Osteoblast (primary cell): ENCODE measurements at regions not wholly inside any gene's neighbourhood (a gene's known extent, or its start where the extent isn't known, plus 50 kb on each side); places are given as distances from the start of the nearest gene placed in this dataset.

ENCODE experiments used
- DNase-seq: peaks from one replicate; pipeline ENCODE4 v3.0.0; 2011; ENCODE audit warnings: low spot score, mixed read lengths; ENCODE audit not compliant: insufficient read length; ENCODE audit errors: missing footprints
- H2AFZ ChIP-seq: 2 replicates; pipeline ENCODE4 v1.6.0; 2011; ENCODE audit warnings: mild to moderate bottlenecking, low read length
- H3K27ac ChIP-seq: 2 replicates; pipeline ENCODE4 v1.5.1; 2011; ENCODE audit warnings: mild to moderate bottlenecking, low read depth, low read length, moderate library complexity
- H3K27me3 ChIP-seq: 2 replicates; pipeline ENCODE4 v1.6.0; 2012; ENCODE audit warnings: mild to moderate bottlenecking, control low read depth, inconsistent platforms, low read length, moderate library complexity; ENCODE audit not compliant: insufficient read depth
- H3K36me3 ChIP-seq: 2 replicates; pipeline ENCODE4 v1.5.1; 2011; ENCODE audit warnings: mild to moderate bottlenecking, low read length, control low read depth, moderate library complexity; ENCODE audit not compliant: insufficient read depth
- H3K4me1 ChIP-seq: 2 replicates; pipeline ENCODE4 v1.5.1; 2011; ENCODE audit warnings: mild to moderate bottlenecking, low read length, control low read depth, moderate library complexity; ENCODE audit not compliant: insufficient read depth
- H3K4me2 ChIP-seq: 2 replicates; pipeline ENCODE4 v1.6.0; 2011; ENCODE audit warnings: mild to moderate bottlenecking, low read length; ENCODE audit not compliant: insufficient read depth
- H3K4me3 ChIP-seq: fragments of 200-600 bp; sonication (generic); 3 replicates; pipeline ENCODE4 v1.5.1; 2012; ENCODE audit warnings: mild to moderate bottlenecking, low read length, inconsistent platforms; ENCODE audit not compliant: insufficient read depth
- H3K79me2 ChIP-seq: 2 replicates; pipeline ENCODE4 v1.6.0; 2012; ENCODE audit warnings: mild to moderate bottlenecking, low read length, control low read depth, inconsistent platforms; ENCODE audit not compliant: insufficient read depth
- H3K9me3 ChIP-seq: 2 replicates; pipeline ENCODE4 v1.5.1; 2011; ENCODE audit warnings: low read depth, low read length, control low read depth
- H4K20me1 ChIP-seq: 2 replicates; pipeline ENCODE4 v1.6.0; 2012; ENCODE audit warnings: mild to moderate bottlenecking, low read length, control low read depth; ENCODE audit not compliant: insufficient read depth
- CTCF ChIP-seq: IDR thresholded peaks from 2 replicates; pipeline ENCODE4 v1.5.1; 2011; ENCODE audit warnings: mild to moderate bottlenecking, low read depth, low read length, moderate library complexity; ENCODE audit errors: extremely low read depth

- Histone ChIP-seq H3K4me3 (no peak overlapping the region), H3K36me3 (no peaks in the 10 kb centered on the region), H2AFZ (no peak overlapping the region), H3K4me1 (no peaks in the 10 kb centered on the region), H3K27me3 (no peaks in the 10 kb centered on the region), H3K27ac (no peak overlapping the region), H3K9me3 (no peaks in the 10 kb centered on the region), H3K79me2 (no peaks in the 10 kb centered on the region), H4K20me1 (no peaks in the 10 kb centered on the region), H3K4me2 (no peak overlapping the region)
- no peak for DNase-seq
- TF ChIP-seq CTCF = no peak
These were observed 195.2 kb downstream of the TRIM29 start for GRCh38 chr11:119942583-119943297.

- Histone ChIP-seq H3K4me3 (no peak overlapping the region), H3K4me1 (no peaks in the 10 kb centered on the region), H3K27me3 (no peaks in the 10 kb centered on the region), H3K36me3 (no peaks in the 10 kb centered on the region), H3K79me2 (no peaks in the 10 kb centered on the region), H3K27ac (no peak overlapping the region), H3K9me3 (no peaks in the 10 kb centered on the region), H4K20me1 (no peaks in the 10 kb centered on the region), H3K4me2 (no peak overlapping the region), H2AFZ (no peak overlapping the region)
- no peak for DNase-seq
- TF ChIP-seq CTCF = no peak
These were observed 196.1 kb downstream of the TRIM29 start for GRCh38 chr11:119941636-119942411.

GRCh38 chr11:119941171-119941570 is 196.7 kb downstream of the TRIM29 start:
- Histone ChIP-seq H3K27ac (no peak overlapping the region), H3K4me1 (no peaks in the 10 kb centered on the region), H3K36me3 (no peaks in the 10 kb centered on the region), H3K4me3 (no peak overlapping the region), H2AFZ (no peak overlapping the region), H3K27me3 (no peaks in the 10 kb centered on the region), H3K79me2 (no peaks in the 10 kb centered on the region), H4K20me1 (no peaks in the 10 kb centered on the region), H3K4me2 (no peak overlapping the region), H3K9me3 (no peaks in the 10 kb centered on the region)
- no peak for TF ChIP-seq CTCF
- DNase-seq = no peak

- Histone ChIP-seq H3K4me1 (no peaks in the 10 kb centered on the region), H2AFZ (no peak overlapping the region), H3K27me3 (no peaks in the 10 kb centered on the region), H3K79me2 (no peaks in the 10 kb centered on the region), H3K27ac (no peak overlapping the region), H3K4me3 (no peak overlapping the region), H4K20me1 (no peaks in the 10 kb centered on the region), H3K9me3 (no peaks in the 10 kb centered on the region), H3K4me2 (no peak overlapping the region), H3K36me3 (no peaks in the 10 kb centered on the region)
- no peak for TF ChIP-seq CTCF
- no peak for DNase-seq
These were observed 197.4 kb downstream of the TRIM29 start for GRCh38 chr11:119940401-119940976.
